ENCODE measurements at regions not wholly inside any gene's neighbourhood (a gene's known extent, or its start where the extent isn't known, plus 50 kb on each side); places are given as distances from the start of the nearest gene placed in this dataset.
"Not testable (repeated sequence)": the region's sequence is repeated elsewhere in the genome, so short reads cannot be mapped to it uniquely, and the experiment has no call there.

DNA sequence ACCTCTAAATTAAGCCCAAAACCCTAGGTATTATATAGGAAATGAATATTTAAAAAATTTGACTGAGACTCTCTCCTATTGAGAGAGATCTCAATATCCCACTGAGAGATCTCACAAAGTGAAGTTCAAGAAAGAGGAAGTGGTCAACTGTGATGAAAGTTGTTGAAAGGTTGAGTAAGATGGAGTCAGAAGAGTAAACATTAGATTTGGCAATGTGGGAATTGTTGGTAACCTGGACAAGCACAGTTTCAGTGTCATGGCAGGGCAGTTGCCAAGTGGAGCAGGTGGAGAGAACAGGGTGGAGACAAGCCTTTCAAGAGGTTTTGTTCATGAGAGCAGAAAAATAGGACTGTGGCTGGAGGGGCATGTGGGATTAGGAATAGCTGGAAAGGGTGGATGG, 747.9 kb downstream of the EPHA7 start:
- TF ChIP-seq, protein P1, sequence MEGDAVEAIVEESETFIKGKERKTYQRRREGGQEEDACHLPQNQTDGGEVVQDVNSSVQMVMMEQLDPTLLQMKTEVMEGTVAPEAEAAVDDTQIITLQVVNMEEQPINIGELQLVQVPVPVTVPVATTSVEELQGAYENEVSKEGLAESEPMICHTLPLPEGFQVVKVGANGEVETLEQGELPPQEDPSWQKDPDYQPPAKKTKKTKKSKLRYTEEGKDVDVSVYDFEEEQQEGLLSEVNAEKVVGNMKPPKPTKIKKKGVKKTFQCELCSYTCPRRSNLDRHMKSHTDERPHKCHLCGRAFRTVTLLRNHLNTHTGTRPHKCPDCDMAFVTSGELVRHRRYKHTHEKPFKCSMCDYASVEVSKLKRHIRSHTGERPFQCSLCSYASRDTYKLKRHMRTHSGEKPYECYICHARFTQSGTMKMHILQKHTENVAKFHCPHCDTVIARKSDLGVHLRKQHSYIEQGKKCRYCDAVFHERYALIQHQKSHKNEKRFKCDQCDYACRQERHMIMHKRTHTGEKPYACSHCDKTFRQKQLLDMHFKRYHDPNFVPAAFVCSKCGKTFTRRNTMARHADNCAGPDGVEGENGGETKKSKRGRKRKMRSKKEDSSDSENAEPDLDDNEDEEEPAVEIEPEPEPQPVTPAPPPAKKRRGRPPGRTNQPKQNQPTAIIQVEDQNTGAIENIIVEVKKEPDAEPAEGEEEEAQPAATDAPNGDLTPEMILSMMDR (IDR thresholded peaks at IDR 0.05) = not testable (repeated sequence)
- not testable (repeated sequence) for TF ChIP-seq POLR2A (IDR thresholded peaks at IDR 0.05)

All from body of pancreas (tissue), 4 donors.